Vagina (tissue), 2 donors: ENCODE measurements at regions not wholly inside any gene's neighbourhood (a gene's known extent, or its start where the extent isn't known, plus 50 kb on each side); places are given as distances from the start of the nearest gene placed in this dataset.

Source experiments
- DNase-seq, 2 donors: peaks; one replicate each; pipeline ENCODE4 v3.0.0-alpha.2; 2017; ENCODE audit errors: extremely low spot score in 2 of 2
- H3K27ac ChIP-seq: fragments of 200-600 bp; sonication (generic); one replicate; pipeline ENCODE4 v1.5.1; 2019
- H3K27me3 ChIP-seq: fragments of 200-600 bp; sonication (generic); one replicate; pipeline ENCODE4 v1.5.1; 2019
- H3K36me3 ChIP-seq, 2 donors: fragments of 200-600 bp; sonication (generic); one replicate each; pipeline ENCODE4 v1.5.1; 2017 to 2019
- H3K4me1 ChIP-seq: fragments of 200-600 bp; sonication (generic); one replicate; pipeline ENCODE4 v1.5.1; 2019
- H3K4me3 ChIP-seq, 2 donors: fragments of 200-600 bp; sonication (generic); 1 replicate in 1 of 2; 2 replicates in 1 of 2; pipeline ENCODE4 v1.5.1; 2016 to 2019
- H3K9me3 ChIP-seq: fragments of 200-600 bp; sonication (generic); one replicate; pipeline ENCODE4 v1.5.1; 2019
- POLR2A ChIP-seq, 2 donors: fragments of 450-650 bp; IDR thresholded peaks; one replicate each; pipeline ENCODE4 v1.6.1; 2017; ENCODE audit warnings: antibody characterized with exemption in 2 of 2, mild to moderate bottlenecking in 2 of 2, moderate library complexity in 2 of 2
- POLR2AphosphoS5 ChIP-seq, 2 donors: sonication (generic); formaldehyde crosslinking; IDR thresholded peaks; one replicate each; pipeline ENCODE4 v1.9.0; 2017; ENCODE audit warnings: antibody characterized with exemption in 2 of 2, mild to moderate bottlenecking in 2 of 2, low read depth in 1 of 2; ENCODE audit not compliant: insufficient read depth in 1 of 2
- intact Hi-C: fragments of 100-400 bp; cut with DNase I; formaldehyde crosslinking; loops from one replicate; pipeline ENCODE4 v1.15.1; 2023
- TF ChIP-seq, protein P1 (sequence below), 3 experiments: fragments of 450-650 bp in 2 of 3; fragments of 200-600 bp in 1 of 3; sonication (generic) in 1 of 3; IDR thresholded peaks; one replicate each; pipeline ENCODE4 v1.5.1; 2017 to 2019; ENCODE audit warnings: antibody characterized with exemption in 3 of 3, mild to moderate bottlenecking in 2 of 3, moderate library complexity in 2 of 3

DNA sequence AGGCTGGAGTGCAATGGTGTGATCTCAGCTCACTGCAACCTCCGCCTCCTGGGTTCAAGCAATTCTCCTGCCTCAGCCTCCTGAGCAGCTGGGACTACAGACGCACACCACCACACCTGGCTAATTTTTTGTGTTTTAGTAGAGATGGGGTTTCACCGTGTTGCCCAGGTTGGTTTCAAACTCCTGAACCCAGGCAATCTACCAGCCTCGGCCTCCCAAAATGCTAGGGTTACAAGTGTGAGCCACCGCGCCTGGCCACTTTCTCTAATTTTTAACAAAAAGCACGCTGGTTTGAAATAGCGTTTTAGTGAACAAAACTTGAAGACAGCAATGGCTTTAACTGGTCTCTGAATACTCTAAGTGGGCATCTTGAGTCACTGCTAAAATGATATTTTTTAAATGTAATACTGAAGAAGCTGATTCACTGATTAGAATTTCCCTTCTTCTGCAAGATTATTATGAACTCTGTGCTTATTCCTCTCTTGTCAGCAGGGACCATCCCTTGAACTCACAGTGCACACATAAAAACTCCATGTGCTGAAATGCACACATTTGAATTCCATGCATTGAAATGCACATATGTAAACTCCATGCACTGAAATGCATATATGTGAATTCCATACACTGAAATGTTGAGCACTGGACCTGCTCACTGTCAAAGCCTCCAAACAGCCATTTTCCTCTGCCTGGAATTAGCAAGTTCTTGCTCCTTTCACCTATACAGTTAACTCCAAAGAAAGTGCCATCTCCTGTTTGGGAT lies 1411.5 kb upstream of the ACVR2A start:
- DNase-seq = no peak
- intact Hi-C loops = no loop called here
- Histone ChIP-seq H3K4me1 (no peaks in the 10 kb centered on the region), H3K27me3 (no peaks in the 10 kb centered on the region), H3K36me3 (no peaks in the 10 kb centered on the region), H3K9me3 (no peaks in the 10 kb centered on the region), H3K27ac (no peak overlapping the region), H3K4me3 (no peak overlapping the region)
- TF ChIP-seq POLR2A (IDR thresholded peaks at IDR 0.05) = no peak
- TF ChIP-seq, protein P1, sequence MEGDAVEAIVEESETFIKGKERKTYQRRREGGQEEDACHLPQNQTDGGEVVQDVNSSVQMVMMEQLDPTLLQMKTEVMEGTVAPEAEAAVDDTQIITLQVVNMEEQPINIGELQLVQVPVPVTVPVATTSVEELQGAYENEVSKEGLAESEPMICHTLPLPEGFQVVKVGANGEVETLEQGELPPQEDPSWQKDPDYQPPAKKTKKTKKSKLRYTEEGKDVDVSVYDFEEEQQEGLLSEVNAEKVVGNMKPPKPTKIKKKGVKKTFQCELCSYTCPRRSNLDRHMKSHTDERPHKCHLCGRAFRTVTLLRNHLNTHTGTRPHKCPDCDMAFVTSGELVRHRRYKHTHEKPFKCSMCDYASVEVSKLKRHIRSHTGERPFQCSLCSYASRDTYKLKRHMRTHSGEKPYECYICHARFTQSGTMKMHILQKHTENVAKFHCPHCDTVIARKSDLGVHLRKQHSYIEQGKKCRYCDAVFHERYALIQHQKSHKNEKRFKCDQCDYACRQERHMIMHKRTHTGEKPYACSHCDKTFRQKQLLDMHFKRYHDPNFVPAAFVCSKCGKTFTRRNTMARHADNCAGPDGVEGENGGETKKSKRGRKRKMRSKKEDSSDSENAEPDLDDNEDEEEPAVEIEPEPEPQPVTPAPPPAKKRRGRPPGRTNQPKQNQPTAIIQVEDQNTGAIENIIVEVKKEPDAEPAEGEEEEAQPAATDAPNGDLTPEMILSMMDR (IDR thresholded peaks at IDR 0.05) = no peak

DNA sequence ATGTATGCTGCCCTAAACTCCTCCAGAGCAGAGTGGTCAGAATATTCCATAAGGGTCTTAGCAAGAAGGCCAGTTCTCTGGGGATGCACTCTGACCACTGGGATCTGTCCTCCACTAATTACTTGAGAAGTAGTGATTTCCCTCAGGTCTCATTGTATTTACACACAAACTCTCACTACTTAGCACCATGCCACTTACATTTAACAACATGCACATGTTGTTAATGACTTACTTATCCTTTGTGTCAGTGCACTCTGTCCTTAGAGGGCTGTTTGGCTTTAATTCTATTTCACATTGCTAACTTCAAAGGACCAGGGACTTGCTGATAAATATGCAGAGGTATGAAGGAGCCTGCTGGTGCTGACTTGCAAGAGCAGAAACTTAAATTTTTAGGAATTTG lies 1415.5 kb upstream of the ACVR2A start:
- Histone ChIP-seq H3K27me3 (no peaks in the 10 kb centered on the region), H3K4me3 (no peak overlapping the region), H3K27ac (no peak overlapping the region), H3K9me3 (no peaks in the 10 kb centered on the region), H3K4me1 (no peaks in the 10 kb centered on the region), H3K36me3 (no peaks in the 10 kb centered on the region)
- intact Hi-C loops = no loop called here
- no peak for DNase-seq
- TF ChIP-seq, protein P1 (IDR thresholded peaks at IDR 0.05) = no peak
- TF ChIP-seq POLR2A (IDR thresholded peaks at IDR 0.05) = no peak
- no peak for TF ChIP-seq POLR2AphosphoS5 (IDR thresholded peaks at IDR 0.05; ENCODE audit: insufficient read depth in 1 of 2, low read depth in 1 of 2)

DNA sequence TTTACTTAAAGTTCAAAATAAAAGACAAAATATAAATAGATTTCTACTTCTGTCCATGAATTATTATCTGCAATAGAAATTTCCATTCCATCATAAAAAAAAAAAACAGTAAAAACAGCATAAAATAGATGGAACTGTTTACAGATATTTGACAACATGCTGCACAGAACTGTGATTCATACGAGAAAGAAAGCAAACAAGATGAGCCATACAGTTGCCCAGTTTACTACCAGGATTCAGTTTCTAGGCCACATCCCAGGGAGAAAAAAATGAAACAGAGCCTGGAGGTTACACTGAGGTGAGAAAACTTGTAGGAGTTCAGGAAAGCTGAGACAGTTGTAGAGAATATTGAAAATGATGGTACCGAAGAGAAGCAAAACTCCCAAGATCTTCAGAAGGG lies 1426.9 kb upstream of the ACVR2A start:
- intact Hi-C loops = no loop called here
- Histone ChIP-seq H3K27ac (no peak overlapping the region), H3K36me3 (no peaks in the 10 kb centered on the region), H3K4me1 (no peaks in the 10 kb centered on the region), H3K27me3 (no peaks in the 10 kb centered on the region), H3K9me3 (no peaks in the 10 kb centered on the region), H3K4me3 (no peak overlapping the region)
- TF ChIP-seq, protein P1 (IDR thresholded peaks at IDR 0.05) = no peak
- TF ChIP-seq POLR2AphosphoS5 (IDR thresholded peaks at IDR 0.05; ENCODE audit: insufficient read depth in 1 of 2, low read depth in 1 of 2) (no peak), POLR2A (IDR thresholded peaks at IDR 0.05) (no peak)
- DNase-seq = no peak

DNA sequence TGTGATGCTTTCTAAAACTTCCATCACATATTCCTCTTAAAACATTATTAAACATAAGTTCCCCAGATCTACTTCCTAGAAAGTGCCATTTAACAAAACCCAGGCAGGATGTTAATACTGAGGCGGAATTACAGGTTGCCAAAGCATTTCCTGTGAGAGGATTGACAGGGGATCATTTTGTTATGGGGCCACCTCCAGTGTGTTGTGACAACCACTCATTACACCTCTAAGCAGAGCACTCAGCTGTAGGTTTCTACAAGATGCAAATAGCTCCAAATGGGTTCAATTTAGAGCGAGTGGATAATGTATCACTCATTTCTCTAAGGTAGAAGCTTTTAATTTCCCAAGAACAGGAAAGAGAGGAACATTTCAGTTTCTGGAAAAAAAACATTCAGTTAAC lies 1429.5 kb upstream of the ACVR2A start:
- H3K9me3 ChIP-seq = no peaks in the 10 kb centered on the region
- no peaks in the 10 kb centered on the region for H3K36me3 ChIP-seq
- no peak overlapping the region for H3K4me3 ChIP-seq
- no peaks in the 10 kb centered on the region for H3K27me3 ChIP-seq
- no peaks in the 10 kb centered on the region for H3K4me1 ChIP-seq
- TF ChIP-seq POLR2A (IDR thresholded peaks at IDR 0.05) (no peak), POLR2AphosphoS5 (IDR thresholded peaks at IDR 0.05; ENCODE audit: insufficient read depth in 1 of 2, low read depth in 1 of 2) (no peak)
- TF ChIP-seq, protein P1 (IDR thresholded peaks at IDR 0.05) = no peak
- no peak overlapping the region for H3K27ac ChIP-seq
- no peak for DNase-seq
- intact Hi-C loops = no loop called here

DNA sequence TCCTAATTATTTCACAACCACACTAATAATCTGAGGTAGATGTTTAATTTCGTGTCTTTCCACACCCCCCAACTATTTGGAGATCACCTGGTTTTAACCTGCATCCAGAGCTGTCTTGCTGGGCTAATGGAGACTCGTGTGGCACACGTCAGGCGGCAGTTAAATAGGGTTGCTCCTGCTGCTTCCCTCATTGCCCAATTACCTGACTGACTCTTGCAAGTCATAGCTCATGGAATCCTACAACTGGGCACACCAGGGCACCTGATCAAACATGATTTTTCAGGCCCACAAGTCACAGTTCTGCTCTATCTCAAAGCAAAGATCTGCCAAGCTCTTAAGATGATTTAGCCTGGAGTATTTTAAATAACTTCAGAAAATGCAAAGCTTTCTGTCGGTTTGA lies 1430.4 kb upstream of the ACVR2A start:
- intact Hi-C loops = no loop called here
- H3K27me3 ChIP-seq = no peaks in the 10 kb centered on the region
- DNase-seq = no peak
- TF ChIP-seq POLR2AphosphoS5 (IDR thresholded peaks at IDR 0.05; ENCODE audit: insufficient read depth in 1 of 2, low read depth in 1 of 2) (no peak), POLR2A (IDR thresholded peaks at IDR 0.05) (no peak)
- TF ChIP-seq, protein P1 (IDR thresholded peaks at IDR 0.05) = no peak
- H3K4me3 ChIP-seq = no peak overlapping the region
- H3K9me3 ChIP-seq = no peaks in the 10 kb centered on the region
- H3K27ac ChIP-seq = no peak overlapping the region
- no peaks in the 10 kb centered on the region for H3K4me1 ChIP-seq
- H3K36me3 ChIP-seq = no peaks in the 10 kb centered on the region
